IMR-90 (cell line): ENCODE measurements at regions not wholly inside any gene's neighbourhood (a gene's known extent, or its start where the extent isn't known, plus 50 kb on each side); places are given as distances from the start of the nearest gene placed in this dataset.

ENCODE experiments used
- ATAC-seq: fragments of 200-7000 bp; cut with Tn5 transposase; 2 replicates; pipeline ENCODE4 v1.9.1; 2020; ENCODE audit warnings: low read depth, mild to moderate bottlenecking, moderate library complexity
- BruUV-seq: library from RNA; stranded (reverse); fragments of 400-500 nt; replicated peaks from 2 replicates; lab custom pipeline; 2021; lab: Mats Ljungman, UMichigan
- CTCF ChIA-PET: fragments of 300-600 bp; formaldehyde crosslinking; extraction: SDS; loops from one replicate; lab custom pipeline; 2021; ENCODE audit warnings: antibody characterized with exemption; lab: Yijun Ruan, JAX
- POLR2A ChIA-PET: fragments of 300-600 bp; sonication (Branson Sonifier 250); formaldehyde crosslinking; loops from one replicate; lab custom pipeline; 2022; ENCODE audit warnings: antibody characterized with exemption; ENCODE audit not compliant: unreplicated experiment; lab: Charles Lee
- DNase-seq: peaks from one replicate; pipeline ENCODE4 v3.0.0; 2013
- H2AFZ ChIP-seq: replicated peaks from 2 replicates; pipeline ENCODE3; 2013; ENCODE audit warnings: low read length, mild to moderate bottlenecking; ENCODE audit not compliant: poor library complexity
- H2AK5ac ChIP-seq: 2 replicates; pipeline ENCODE4 v1.6.1; 2013; ENCODE audit warnings: low read depth, low read length, inconsistent platforms
- H2AK9ac ChIP-seq: replicated peaks from 2 replicates; pipeline ENCODE3; 2013; ENCODE audit warnings: mild to moderate bottlenecking, low read depth, low read length, moderate library complexity; ENCODE audit not compliant: poor library complexity
- H2BK120ac ChIP-seq: 2 replicates; pipeline ENCODE4 v1.6.1; 2013; ENCODE audit warnings: low read depth, low read length, inconsistent platforms
- H2BK15ac ChIP-seq: 3 replicates; pipeline ENCODE4 v1.6.1; 2013; ENCODE audit warnings: low read depth, low read length, inconsistent platforms
- H2BK20ac ChIP-seq: 2 replicates; pipeline ENCODE4 v1.6.1; 2013; ENCODE audit warnings: low read depth, mild to moderate bottlenecking, inconsistent platforms, low read length, moderate library complexity
- H2BK5ac ChIP-seq: 2 replicates; pipeline ENCODE4 v1.6.1; 2013; ENCODE audit warnings: mild to moderate bottlenecking, low read depth, low read length, inconsistent platforms; ENCODE audit not compliant: poor library complexity, severe bottlenecking
- H3K14ac ChIP-seq: replicated peaks from 2 replicates; pipeline ENCODE4 v1.6.1; 2013; ENCODE audit warnings: low read depth, low read length, inconsistent platforms
- H3K18ac ChIP-seq: 2 replicates; pipeline ENCODE4 v1.6.1; 2013; ENCODE audit warnings: low read depth, low read length, control low read depth
- H3K23ac ChIP-seq: 2 replicates; pipeline ENCODE4 v1.6.1; 2013; ENCODE audit warnings: low read depth, low read length, inconsistent platforms
- H3K27ac ChIP-seq: 2 replicates; pipeline ENCODE4 v1.5.1; 2013; ENCODE audit warnings: mild to moderate bottlenecking, control low read depth, low read length; ENCODE audit not compliant: insufficient read depth
- H3K27me3 ChIP-seq: 2 replicates; pipeline ENCODE4 v1.6.1; 2013; ENCODE audit warnings: low read length; ENCODE audit not compliant: control insufficient read depth, insufficient read depth
- H3K36me3 ChIP-seq: 2 replicates; pipeline ENCODE4 v1.6.1; 2013; ENCODE audit warnings: low read length, mixed read lengths; ENCODE audit not compliant: control insufficient read depth, insufficient read depth
- H3K4ac ChIP-seq: 2 replicates; pipeline ENCODE4 v1.6.1; 2013; ENCODE audit warnings: low read depth, low read length, inconsistent platforms
- H3K4me1 ChIP-seq: 2 replicates; pipeline ENCODE4 v1.6.1; 2013; ENCODE audit warnings: low read length, mixed read lengths; ENCODE audit not compliant: control insufficient read depth, insufficient read depth
- H3K4me2 ChIP-seq: 2 replicates; pipeline ENCODE4 v1.6.1; 2013; ENCODE audit warnings: low read depth, mild to moderate bottlenecking, control low read depth, low read length, moderate library complexity
- H3K4me3 ChIP-seq: 2 replicates; pipeline ENCODE4 v1.5.1; 2013; ENCODE audit warnings: low read depth, mild to moderate bottlenecking, control low read depth, low read length, moderate library complexity; ENCODE audit not compliant: insufficient read depth
- H3K56ac ChIP-seq: 2 replicates; pipeline ENCODE4 v1.6.1; 2013; ENCODE audit warnings: low read length, inconsistent platforms; ENCODE audit not compliant: insufficient read depth; ENCODE audit errors: extremely low read depth
- H3K79me1 ChIP-seq, 2 experiments: 2 replicates each; pipeline ENCODE4 v1.6.1; 2013; ENCODE audit warnings: low read length in 2 of 2, inconsistent platforms in 1 of 2, low read depth in 1 of 2
- H3K9ac ChIP-seq: 2 replicates; pipeline ENCODE4 v1.6.1; 2013; ENCODE audit warnings: low read depth, low read length, control low read depth
- H3K9me1 ChIP-seq: 2 replicates; pipeline ENCODE4 v1.6.1; 2013; ENCODE audit warnings: low read length, inconsistent platforms; ENCODE audit not compliant: insufficient read depth
- H3K9me3 ChIP-seq: 2 replicates; pipeline ENCODE4 v1.6.1; 2013; ENCODE audit warnings: low read length; ENCODE audit not compliant: control insufficient read depth, insufficient read depth
- H4K20me1 ChIP-seq: 2 replicates; pipeline ENCODE4 v1.6.1; 2013; ENCODE audit warnings: low read length, inconsistent platforms; ENCODE audit not compliant: insufficient read depth
- H4K5ac ChIP-seq: 2 replicates; pipeline ENCODE4 v1.6.1; 2013; ENCODE audit warnings: mild to moderate bottlenecking, low read depth, low read length, control low read depth
- H4K8ac ChIP-seq, 2 experiments: 2 replicates each; pipeline ENCODE4 v1.6.1; 2013; ENCODE audit warnings: low read depth in 2 of 2, low read length in 2 of 2, control low read depth in 1 of 2, inconsistent platforms in 1 of 2
- H4K91ac ChIP-seq: 2 replicates; pipeline ENCODE4 v1.6.1; 2013; ENCODE audit warnings: low read depth, low read length, inconsistent platforms; ENCODE audit not compliant: insufficient read depth
- BHLHE40 ChIP-seq: fragments of 150-350 bp; IDR thresholded peaks from 2 replicates; pipeline ENCODE4 v1.6.1; 2016; ENCODE audit warnings: mild to moderate bottlenecking, low read depth, low read length
- CEBPB ChIP-seq: IDR thresholded peaks from 2 replicates; pipeline ENCODE4 v1.6.1; 2012; ENCODE audit warnings: low read depth, low read length, improper control_type of control experiment
- CHD1 ChIP-seq: IDR thresholded peaks from 2 replicates; pipeline ENCODE4 v1.6.1; 2012; ENCODE audit warnings: low read depth, low read length, improper control_type of control experiment
- FOS ChIP-seq: fragments of 150-350 bp; IDR thresholded peaks from 2 replicates; pipeline ENCODE4 v1.6.1; 2016; ENCODE audit warnings: low read depth, low read length
- MAFK ChIP-seq: IDR thresholded peaks from 2 replicates; pipeline ENCODE4 v1.6.1; 2012; ENCODE audit warnings: low read depth, low read length, improper control_type of control experiment
- MAZ ChIP-seq: IDR thresholded peaks from 2 replicates; pipeline ENCODE4 v1.6.1; 2012; ENCODE audit warnings: low read depth, mild to moderate bottlenecking, low read length, improper control_type of control experiment, moderate library complexity, borderline replicate concordance
- MXI1 ChIP-seq: IDR thresholded peaks from 2 replicates; pipeline ENCODE4 v1.6.1; 2012; ENCODE audit warnings: low read depth, mild to moderate bottlenecking, low read length, moderate library complexity, borderline replicate concordance
- NFE2L2 ChIP-seq: fragments of 150-350 bp; IDR thresholded peaks from 2 replicates; pipeline ENCODE4 v1.6.1; 2016; ENCODE audit warnings: low read depth, mild to moderate bottlenecking, low read length
- POLR2A ChIP-seq: IDR thresholded peaks from 2 replicates; pipeline ENCODE4 v1.6.1; 2012; ENCODE audit warnings: mild to moderate bottlenecking, low read depth, low read length
- RAD21 ChIP-seq: IDR thresholded peaks from 2 replicates; pipeline ENCODE4 v1.6.1; 2012; ENCODE audit warnings: low read length, improper control_type of control experiment
- RCOR1 ChIP-seq: IDR thresholded peaks from 2 replicates; pipeline ENCODE4 v1.6.1; 2012; ENCODE audit warnings: mild to moderate bottlenecking, low read length, improper control_type of control experiment; ENCODE audit not compliant: insufficient replicate concordance
- RFX5 ChIP-seq: IDR thresholded peaks from 2 replicates; pipeline ENCODE4 v1.8.0; 2012; ENCODE audit warnings: low read depth, mild to moderate bottlenecking, low read length, moderate library complexity
- SMC3 ChIP-seq: fragments of 150-350 bp; IDR thresholded peaks from 2 replicates; pipeline ENCODE4 v1.6.1; 2016; ENCODE audit warnings: low read depth, mild to moderate bottlenecking, antibody characterized with exemption, low read length, moderate library complexity
- WGBS, 2 experiments: methylation state at CpG; one replicate each; pipeline versions ENCODE4 v1.1.5 to v1.1.7; 2013; ENCODE audit warnings: missing lambda C conversion rate in 2 of 2; ENCODE audit not compliant: insufficient read length in 1 of 2; ENCODE audit errors: extremely low coverage in 2 of 2; 5-methylcytosine and 5-hydroxymethylcytosine counted together
- dilution Hi-C: fragments of 300-500 bp; cut with HindIII; formaldehyde crosslinking; loops from one replicate; pipeline ENCODE4 v1.14.3; 2018; ENCODE audit warnings: low sequenced_read_pairs; ENCODE audit not compliant: unreplicated experiment
- in situ Hi-C: fragments of 300-500 bp; cut with MboI; formaldehyde crosslinking; loops from 3 replicates; pipeline ENCODE4 v1.14.3; 2019; ENCODE audit warnings: low sequenced_read_pairs, inconsistent platforms, mixed read lengths
- intact Hi-C: fragments of 100-400 bp; cut with micrococcal nuclease; formaldehyde crosslinking; loops from 2 replicates; pipeline ENCODE4 v1.10.0; 2022
- TF ChIP-seq, protein P1 (sequence below): conservative IDR thresholded peaks from 2 replicates; pipeline ENCODE4 v1.5.1; 2012; ENCODE audit warnings: mild to moderate bottlenecking, low read depth, low read length, improper control_type of control experiment
- TF ChIP-seq, protein P2 (sequence below): fragments of 150-350 bp; IDR thresholded peaks from 2 replicates; pipeline ENCODE4 v1.6.1; 2017; ENCODE audit warnings: mild to moderate bottlenecking, antibody characterized with exemption, low read length, low read depth
- TF ChIP-seq, protein P3 (sequence below): fragments of 150-350 bp; IDR thresholded peaks from 2 replicates; pipeline ENCODE4 v1.6.1; 2016; ENCODE audit warnings: low read depth, mild to moderate bottlenecking, low read length, moderate library complexity, borderline replicate concordance

DNA sequence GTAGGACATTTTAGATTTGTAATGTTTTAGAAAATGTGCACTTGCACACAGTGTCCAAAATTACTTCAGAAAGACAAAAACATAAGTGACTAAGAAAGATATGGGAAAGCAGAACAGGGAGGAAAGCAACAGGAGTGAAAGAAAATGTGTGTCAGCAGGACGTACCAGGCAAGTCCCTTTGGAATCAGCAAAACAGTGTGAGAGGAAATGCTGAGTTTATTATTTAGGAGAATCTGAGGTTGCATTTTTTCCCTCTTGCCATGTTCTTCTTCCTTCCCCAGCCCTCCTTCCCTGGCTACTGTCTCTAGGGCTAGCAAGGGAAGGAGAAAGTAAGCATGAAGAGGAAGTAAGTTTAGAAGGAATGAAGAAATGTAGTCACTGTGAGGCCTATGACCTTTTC is 67.7 kb upstream of the CD163 start:
- no peak overlapping the region for H2AFZ ChIP-seq
- H2BK20ac ChIP-seq: no peak overlapping the region
- BruUV-seq: no TSS peak
- no peak overlapping the region for H3K4ac ChIP-seq
- WGBS, 2 experiments: no CpG with 5 or more reads among the region's 1 CpG
- no peak overlapping the region for H3K23ac ChIP-seq
- no peaks in the 10 kb centered on the region for H4K20me1 ChIP-seq
- H3K27me3 ChIP-seq: no peaks in the 10 kb centered on the region
- intact Hi-C loops (no loop called here), in situ Hi-C loops (no loop called here), dilution Hi-C loops (no loop called here)
- H3K9ac ChIP-seq: no peak overlapping the region
- H3K4me2 ChIP-seq: no peak overlapping the region
- no peak overlapping the region for H2BK120ac ChIP-seq
- no peak overlapping the region for H2BK15ac ChIP-seq
- H3K79me1 ChIP-seq: no peaks in the 10 kb centered on the region
- H3K9me3 ChIP-seq: peaks cover 3% of the 10 kb centered on the region; the same call in 1 of the 2 replicates
- no peak overlapping the region for H4K91ac ChIP-seq
- ATAC-seq (no peak), DNase-seq (no peak)
- H2BK5ac ChIP-seq: no peak overlapping the region
- H4K8ac ChIP-seq: no peak overlapping the region
- H3K14ac ChIP-seq: no peak overlapping the region
- H3K27ac ChIP-seq: no peak overlapping the region
- no peak overlapping the region for H2AK9ac ChIP-seq
- TF ChIP-seq RAD21 (no peak), NFE2L2 (no peak), FOS (no peak), MXI1 (no peak), RCOR1 (no peak), BHLHE40 (no peak), CEBPB (no peak), MAZ (no peak), MAFK (no peak), SMC3 (no peak), CHD1 (no peak), RFX5 (no peak), POLR2A (no peak)
- TF ChIP-seq, protein P1, sequence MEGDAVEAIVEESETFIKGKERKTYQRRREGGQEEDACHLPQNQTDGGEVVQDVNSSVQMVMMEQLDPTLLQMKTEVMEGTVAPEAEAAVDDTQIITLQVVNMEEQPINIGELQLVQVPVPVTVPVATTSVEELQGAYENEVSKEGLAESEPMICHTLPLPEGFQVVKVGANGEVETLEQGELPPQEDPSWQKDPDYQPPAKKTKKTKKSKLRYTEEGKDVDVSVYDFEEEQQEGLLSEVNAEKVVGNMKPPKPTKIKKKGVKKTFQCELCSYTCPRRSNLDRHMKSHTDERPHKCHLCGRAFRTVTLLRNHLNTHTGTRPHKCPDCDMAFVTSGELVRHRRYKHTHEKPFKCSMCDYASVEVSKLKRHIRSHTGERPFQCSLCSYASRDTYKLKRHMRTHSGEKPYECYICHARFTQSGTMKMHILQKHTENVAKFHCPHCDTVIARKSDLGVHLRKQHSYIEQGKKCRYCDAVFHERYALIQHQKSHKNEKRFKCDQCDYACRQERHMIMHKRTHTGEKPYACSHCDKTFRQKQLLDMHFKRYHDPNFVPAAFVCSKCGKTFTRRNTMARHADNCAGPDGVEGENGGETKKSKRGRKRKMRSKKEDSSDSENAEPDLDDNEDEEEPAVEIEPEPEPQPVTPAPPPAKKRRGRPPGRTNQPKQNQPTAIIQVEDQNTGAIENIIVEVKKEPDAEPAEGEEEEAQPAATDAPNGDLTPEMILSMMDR: no peak
- TF ChIP-seq, protein P2, sequence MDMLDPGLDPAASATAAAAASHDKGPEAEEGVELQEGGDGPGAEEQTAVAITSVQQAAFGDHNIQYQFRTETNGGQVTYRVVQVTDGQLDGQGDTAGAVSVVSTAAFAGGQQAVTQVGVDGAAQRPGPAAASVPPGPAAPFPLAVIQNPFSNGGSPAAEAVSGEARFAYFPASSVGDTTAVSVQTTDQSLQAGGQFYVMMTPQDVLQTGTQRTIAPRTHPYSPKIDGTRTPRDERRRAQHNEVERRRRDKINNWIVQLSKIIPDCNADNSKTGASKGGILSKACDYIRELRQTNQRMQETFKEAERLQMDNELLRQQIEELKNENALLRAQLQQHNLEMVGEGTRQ: no peak
- TF ChIP-seq, protein P3, sequence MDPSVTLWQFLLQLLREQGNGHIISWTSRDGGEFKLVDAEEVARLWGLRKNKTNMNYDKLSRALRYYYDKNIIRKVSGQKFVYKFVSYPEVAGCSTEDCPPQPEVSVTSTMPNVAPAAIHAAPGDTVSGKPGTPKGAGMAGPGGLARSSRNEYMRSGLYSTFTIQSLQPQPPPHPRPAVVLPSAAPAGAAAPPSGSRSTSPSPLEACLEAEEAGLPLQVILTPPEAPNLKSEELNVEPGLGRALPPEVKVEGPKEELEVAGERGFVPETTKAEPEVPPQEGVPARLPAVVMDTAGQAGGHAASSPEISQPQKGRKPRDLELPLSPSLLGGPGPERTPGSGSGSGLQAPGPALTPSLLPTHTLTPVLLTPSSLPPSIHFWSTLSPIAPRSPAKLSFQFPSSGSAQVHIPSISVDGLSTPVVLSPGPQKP: no peak
- H4K5ac ChIP-seq: no peak overlapping the region
- H2AK5ac ChIP-seq: no peak overlapping the region
- H3K4me1 ChIP-seq: no peaks in the 10 kb centered on the region
- no peaks in the 10 kb centered on the region for H3K9me1 ChIP-seq
- H3K56ac ChIP-seq: no peak overlapping the region
- ChIA-PET CTCF (no interaction called here), POLR2A (no interaction called here)
- no peak overlapping the region for H3K18ac ChIP-seq
- H3K4me3 ChIP-seq: no peak overlapping the region
- no peaks in the 10 kb centered on the region for H3K36me3 ChIP-seq
